Ishikawa (cell line): ENCODE measurements at regions not wholly inside any gene's neighbourhood (a gene's known extent, or its start where the extent isn't known, plus 50 kb on each side); places are given as distances from the start of the nearest gene placed in this dataset.

ENCODE experiments used
- CEBPB ChIP-seq: IDR thresholded peaks from 2 replicates; pipeline ENCODE4 v1.6.1; 2012
- CREB1 ChIP-seq: IDR thresholded peaks from 2 replicates; pipeline ENCODE4 v1.6.1; 2012; ENCODE audit warnings: low read depth
- EGR1 ChIP-seq: IDR thresholded peaks from 2 replicates; pipeline ENCODE4 v1.6.1; 2012
- EP300 ChIP-seq: IDR thresholded peaks from 2 replicates; pipeline ENCODE4 v1.6.1; 2012; ENCODE audit warnings: borderline replicate concordance
- FOXM1 ChIP-seq: IDR thresholded peaks from 2 replicates; pipeline ENCODE4 v1.6.1; 2012; ENCODE audit warnings: low read depth, borderline replicate concordance
- MAX ChIP-seq: IDR thresholded peaks from 2 replicates; pipeline ENCODE4 v1.6.1; 2012
- NFIC ChIP-seq: IDR thresholded peaks from 2 replicates; pipeline ENCODE4 v1.6.1; 2012
- RAD21 ChIP-seq: IDR thresholded peaks from 2 replicates; pipeline ENCODE4 v1.6.1; 2012; ENCODE audit warnings: low read depth
- TAF1 ChIP-seq: IDR thresholded peaks from 2 replicates; pipeline ENCODE4 v1.6.1; 2012; ENCODE audit warnings: low read depth, mild to moderate bottlenecking
- TCF12 ChIP-seq: IDR thresholded peaks from 2 replicates; pipeline ENCODE4 v1.6.1; 2012; ENCODE audit warnings: low read depth
- TEAD4 ChIP-seq: IDR thresholded peaks from 2 replicates; pipeline ENCODE4 v1.6.1; 2012
- USF1 ChIP-seq: IDR thresholded peaks from 2 replicates; pipeline ENCODE4 v1.6.1; 2012
- YY1 ChIP-seq: IDR thresholded peaks from 2 replicates; pipeline ENCODE4 v1.6.1; 2012; ENCODE audit warnings: low read depth
- ZBTB7A ChIP-seq: IDR thresholded peaks from 2 replicates; pipeline ENCODE4 v1.6.1; 2012; ENCODE audit warnings: low read depth
- TF ChIP-seq, protein P1 (sequence below): IDR thresholded peaks from 2 replicates; pipeline ENCODE4 v1.6.1; 2012; ENCODE audit warnings: low read depth, mild to moderate bottlenecking

DNA sequence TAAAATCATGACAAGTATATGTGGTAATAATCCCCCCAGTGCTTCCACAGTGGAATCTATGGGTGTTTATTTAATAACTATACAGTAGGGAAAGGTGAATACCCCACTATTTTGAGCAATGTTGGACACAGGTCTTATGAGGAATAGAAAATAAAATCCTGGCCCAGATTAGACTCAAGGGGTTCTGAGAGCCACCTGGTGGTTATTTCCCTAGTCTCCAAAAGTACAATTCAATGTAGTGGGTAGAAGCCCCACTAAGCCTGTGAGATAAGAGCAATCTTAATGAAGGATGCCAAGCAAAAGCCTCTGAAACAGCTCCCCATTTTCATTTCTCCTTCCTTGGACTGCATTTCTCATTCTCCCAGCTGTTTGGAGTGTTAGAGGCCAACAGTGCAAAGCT lies 328.2 kb upstream of the NR3C2 start:
- TF ChIP-seq YY1 (no peak), TCF12 (no peak), RAD21 (no peak), ZBTB7A (no peak), CREB1 (no peak)
- TF ChIP-seq, protein P1, sequence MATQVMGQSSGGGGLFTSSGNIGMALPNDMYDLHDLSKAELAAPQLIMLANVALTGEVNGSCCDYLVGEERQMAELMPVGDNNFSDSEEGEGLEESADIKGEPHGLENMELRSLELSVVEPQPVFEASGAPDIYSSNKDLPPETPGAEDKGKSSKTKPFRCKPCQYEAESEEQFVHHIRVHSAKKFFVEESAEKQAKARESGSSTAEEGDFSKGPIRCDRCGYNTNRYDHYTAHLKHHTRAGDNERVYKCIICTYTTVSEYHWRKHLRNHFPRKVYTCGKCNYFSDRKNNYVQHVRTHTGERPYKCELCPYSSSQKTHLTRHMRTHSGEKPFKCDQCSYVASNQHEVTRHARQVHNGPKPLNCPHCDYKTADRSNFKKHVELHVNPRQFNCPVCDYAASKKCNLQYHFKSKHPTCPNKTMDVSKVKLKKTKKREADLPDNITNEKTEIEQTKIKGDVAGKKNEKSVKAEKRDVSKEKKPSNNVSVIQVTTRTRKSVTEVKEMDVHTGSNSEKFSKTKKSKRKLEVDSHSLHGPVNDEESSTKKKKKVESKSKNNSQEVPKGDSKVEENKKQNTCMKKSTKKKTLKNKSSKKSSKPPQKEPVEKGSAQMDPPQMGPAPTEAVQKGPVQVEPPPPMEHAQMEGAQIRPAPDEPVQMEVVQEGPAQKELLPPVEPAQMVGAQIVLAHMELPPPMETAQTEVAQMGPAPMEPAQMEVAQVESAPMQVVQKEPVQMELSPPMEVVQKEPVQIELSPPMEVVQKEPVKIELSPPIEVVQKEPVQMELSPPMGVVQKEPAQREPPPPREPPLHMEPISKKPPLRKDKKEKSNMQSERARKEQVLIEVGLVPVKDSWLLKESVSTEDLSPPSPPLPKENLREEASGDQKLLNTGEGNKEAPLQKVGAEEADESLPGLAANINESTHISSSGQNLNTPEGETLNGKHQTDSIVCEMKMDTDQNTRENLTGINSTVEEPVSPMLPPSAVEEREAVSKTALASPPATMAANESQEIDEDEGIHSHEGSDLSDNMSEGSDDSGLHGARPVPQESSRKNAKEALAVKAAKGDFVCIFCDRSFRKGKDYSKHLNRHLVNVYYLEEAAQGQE: no peak

- TF ChIP-seq TCF12 (no peak), NFIC (no peak), RAD21 (no peak), CREB1 (no peak), EP300 (no peak), CEBPB (no peak), MAX (no peak), TEAD4 (no peak), YY1 (no peak), EGR1 (no peak), FOXM1 (no peak), ZBTB7A (no peak), USF1 (no peak), TAF1 (no peak)
- TF ChIP-seq, protein P1: no peak
Observed at GRCh38 chr4:148764720-148765119, 322.5 kb upstream of the NR3C2 start.

DNA sequence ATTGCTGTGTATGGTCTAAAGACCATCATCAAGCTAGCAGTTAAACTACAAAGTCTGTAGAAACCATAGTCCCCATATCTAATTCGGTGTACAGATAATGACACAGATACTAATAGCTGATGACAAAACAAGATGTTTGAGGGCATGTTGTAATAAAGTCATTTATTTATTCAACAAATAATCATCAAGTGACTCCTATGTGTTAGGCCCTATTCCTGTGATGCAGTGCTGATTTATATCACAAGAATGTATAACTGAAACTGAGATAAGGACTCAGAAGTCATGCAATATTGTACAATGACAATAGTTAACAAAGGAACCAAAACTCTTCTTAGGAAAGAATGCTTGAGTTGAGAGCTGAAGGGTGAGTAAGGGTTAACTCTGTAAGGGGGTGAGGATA lies 315.0 kb upstream of the NR3C2 start:
- TF ChIP-seq RAD21: no peak
- no peak for TF ChIP-seq USF1
- TF ChIP-seq CEBPB: no peak
- TF ChIP-seq ZBTB7A: no peak
- TF ChIP-seq TCF12: no peak

DNA sequence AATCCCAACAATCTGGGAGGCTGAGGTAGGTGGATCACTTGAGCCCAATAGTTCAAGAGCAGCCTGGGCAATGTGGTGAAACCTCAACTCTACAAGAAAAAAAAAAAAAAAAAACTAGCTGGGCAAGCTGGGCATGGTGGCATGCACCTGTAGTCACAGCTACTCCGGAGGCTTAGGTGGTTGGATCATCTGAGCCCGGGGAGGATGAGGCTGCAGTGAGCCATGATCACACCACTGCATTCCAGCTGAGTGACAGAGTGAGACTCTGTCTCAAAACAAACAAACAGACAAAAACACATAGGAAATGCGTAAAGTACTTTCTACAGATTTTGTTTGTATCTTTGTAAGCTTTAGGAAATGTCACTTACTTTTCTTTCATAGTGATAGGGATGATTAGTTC lies 307.2 kb upstream of the NR3C2 start:
- no peak for TF ChIP-seq NFIC
- TF ChIP-seq CEBPB: no peak
- TF ChIP-seq TAF1: no peak
- TF ChIP-seq, protein P1: no peak
- TF ChIP-seq EP300: no peak
- TF ChIP-seq TCF12: no peak
- TF ChIP-seq EGR1: no peak
- TF ChIP-seq ZBTB7A: no peak
- TF ChIP-seq FOXM1: no peak
- no peak for TF ChIP-seq TEAD4
- no peak for TF ChIP-seq MAX

- TF ChIP-seq FOXM1: no peak
- no peak for TF ChIP-seq USF1
- TF ChIP-seq YY1: no peak
- no peak for TF ChIP-seq RAD21
- no peak for TF ChIP-seq TAF1
- no peak for TF ChIP-seq CREB1
- TF ChIP-seq ZBTB7A: no peak
- TF ChIP-seq MAX: no peak
- TF ChIP-seq TCF12: no peak
- TF ChIP-seq NFIC: no peak
- TF ChIP-seq EGR1: no peak
- TF ChIP-seq CEBPB: no peak
- TF ChIP-seq TEAD4: no peak
Observed at GRCh38 chr4:148747721-148748268, 305.6 kb upstream of the NR3C2 start.
